GM19023 (cell line): ENCODE measurements at regions not wholly inside any gene's neighbourhood (a gene's known extent, or its start where the extent isn't known, plus 50 kb on each side); places are given as distances from the start of the nearest gene placed in this dataset.
A peak's percentile ranks its signal among the peaks of the same experiment; 100 is the strongest.

Experiments used
- ATAC-seq: cut with Tn5 transposase; IDR thresholded peaks from one replicate; pipeline ENCODE4 v1.9.1; 2021; ENCODE audit warnings: mild to moderate bottlenecking, moderate library complexity; ENCODE audit not compliant: unreplicated experiment

DNA sequence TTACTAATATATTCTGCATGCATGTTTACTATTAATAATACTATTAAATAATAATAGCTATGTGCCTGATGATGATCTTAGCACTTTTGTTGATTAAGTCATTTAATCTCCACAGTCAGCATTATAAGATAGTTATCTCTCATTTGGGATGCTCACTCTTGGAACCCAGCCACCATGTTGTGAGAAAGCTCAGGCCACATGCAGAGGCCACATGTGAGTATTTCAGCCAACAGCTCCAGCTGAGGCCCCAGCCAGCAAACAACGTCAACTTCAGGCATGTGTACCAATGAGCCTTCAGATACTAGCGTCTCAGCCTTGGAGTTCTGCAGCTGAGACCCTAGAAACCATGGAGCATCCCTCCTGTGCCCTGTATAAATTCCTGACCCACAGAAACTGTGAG, 798.1 kb upstream of the LRRC4C start:
- ATAC-seq, result no peak

DNA sequence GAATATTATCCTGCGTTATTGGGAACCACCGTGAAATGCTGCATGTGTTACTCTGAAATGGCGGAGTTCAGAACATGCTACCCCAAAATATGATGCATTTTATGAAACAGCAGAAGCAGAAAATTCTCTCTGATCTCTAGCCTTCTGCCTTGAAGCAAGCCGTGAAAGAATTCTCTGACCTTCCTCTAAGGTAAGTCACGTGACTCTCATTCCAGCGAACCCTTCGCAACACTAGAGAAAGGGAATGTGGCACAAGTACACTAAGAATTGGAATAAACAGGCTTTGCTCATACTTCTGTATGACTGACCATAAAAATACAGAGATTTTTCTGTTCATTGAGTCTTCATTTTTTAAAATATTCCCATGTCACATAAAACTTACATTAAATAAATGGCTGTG, 805.6 kb upstream of the LRRC4C start:
- ATAC-seq, result no peak

DNA sequence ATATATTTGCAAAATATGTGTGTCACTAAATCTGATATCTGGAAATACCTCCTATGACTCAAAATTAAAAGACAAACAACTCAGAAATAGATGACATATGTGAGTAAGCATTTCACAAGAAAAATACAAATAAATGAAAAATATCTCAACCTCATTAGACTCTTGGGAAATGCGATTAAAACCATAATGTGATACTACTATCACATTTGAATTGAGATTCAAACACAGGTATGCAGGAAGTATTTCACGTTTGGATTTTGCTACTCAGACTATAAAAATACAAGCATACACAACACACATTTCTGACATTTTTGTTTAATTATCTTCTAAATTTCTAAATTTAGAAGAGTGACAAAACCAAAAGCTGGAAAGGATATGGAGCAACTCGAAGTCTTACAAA, 811.9 kb upstream of the LRRC4C start:
- no peak for ATAC-seq

DNA sequence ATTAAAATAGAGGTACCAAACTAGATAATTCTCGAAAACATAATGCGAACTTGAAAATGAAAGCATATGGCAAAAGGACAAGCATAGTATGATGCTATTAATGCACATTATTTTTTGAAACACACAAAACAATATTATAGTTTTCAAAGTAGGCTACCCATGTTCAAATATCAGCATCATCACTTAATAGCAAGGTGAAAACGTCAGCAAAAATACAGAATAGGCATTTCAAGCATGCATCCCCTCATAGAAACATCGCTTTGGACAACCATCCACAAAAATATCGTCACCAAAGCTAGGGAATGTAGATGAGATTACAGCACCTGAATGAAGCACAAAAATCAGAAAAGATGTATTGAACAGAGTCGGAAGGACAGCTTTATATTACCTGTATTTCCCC, 814.5 kb upstream of the LRRC4C start:
- ATAC-seq, result no peak

DNA sequence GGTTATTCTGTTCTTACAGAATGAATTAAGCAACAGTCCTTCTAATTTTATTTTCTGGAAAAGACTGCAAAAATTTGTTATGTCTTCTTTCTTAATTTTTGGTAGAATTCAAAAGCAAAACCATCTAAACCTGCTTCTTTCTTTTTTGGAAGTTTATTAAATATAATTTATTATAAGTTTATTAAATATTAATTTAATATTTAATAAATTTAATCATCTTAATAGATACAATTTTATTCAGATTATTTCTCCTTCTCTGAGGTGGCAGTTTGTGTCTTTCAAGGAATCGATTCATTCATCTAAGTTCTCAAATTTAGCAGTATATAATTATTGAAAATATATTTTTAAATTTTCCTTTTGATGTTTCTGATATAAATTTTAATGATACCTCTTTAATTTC, 837.5 kb upstream of the LRRC4C start:
- no peak for ATAC-seq

DNA sequence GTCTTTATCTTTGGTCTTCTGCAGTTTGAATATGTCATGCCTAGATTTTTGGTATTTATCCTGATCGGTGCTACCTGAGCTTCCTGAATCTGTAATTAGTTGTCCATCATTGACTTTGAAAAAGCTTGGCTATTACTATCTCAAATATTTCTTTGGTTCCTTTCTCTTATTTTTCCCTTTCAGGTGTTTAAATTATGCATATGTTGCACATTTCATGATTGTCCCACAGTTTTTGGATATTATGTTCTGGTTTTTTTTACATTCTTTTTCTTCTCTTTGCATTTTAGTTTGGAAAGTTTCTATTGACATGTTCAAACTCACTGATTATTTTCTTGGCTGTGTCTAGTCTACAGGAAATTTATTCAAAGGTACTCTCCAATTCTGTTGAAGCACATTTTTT, 840.3 kb upstream of the LRRC4C start:
- ATAC-seq, result no peak

DNA sequence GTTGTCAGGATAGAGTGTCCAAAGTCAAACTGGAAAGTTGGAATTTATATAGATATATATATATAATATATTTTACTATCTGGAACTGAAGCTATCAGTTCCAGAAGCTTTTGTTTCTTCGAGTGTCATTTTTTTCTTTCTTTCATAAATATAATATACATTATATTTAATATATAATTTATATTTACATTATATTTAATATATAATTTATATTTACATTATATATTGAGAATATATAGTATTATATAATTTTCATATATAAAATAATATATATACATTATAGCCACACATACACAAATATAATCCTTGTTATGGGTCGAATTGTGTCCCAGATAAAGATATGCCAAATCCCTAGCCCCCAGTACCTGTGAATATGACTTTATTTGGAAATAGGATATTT, 842.3 kb upstream of the LRRC4C start:
- no peak for ATAC-seq

DNA sequence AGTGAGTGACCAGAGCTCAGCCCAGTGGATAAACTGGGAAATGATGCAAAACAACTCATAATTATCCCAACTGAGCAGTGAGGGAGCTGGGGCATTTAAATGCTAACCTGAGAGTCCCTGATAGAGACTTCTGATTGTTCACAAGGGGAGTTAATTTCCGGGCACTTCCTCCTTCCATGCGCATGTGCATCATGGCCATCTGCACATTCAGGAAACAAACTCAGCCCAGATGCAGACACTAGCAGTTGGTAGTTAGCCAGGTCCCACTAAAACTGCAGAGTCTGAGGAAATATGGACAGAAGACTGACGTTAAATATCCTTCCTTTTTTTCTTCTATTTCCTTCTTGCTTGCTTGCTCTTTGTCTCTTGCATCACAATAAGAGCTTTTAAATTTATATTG, 852.1 kb upstream of the LRRC4C start:
- no peak for ATAC-seq

DNA sequence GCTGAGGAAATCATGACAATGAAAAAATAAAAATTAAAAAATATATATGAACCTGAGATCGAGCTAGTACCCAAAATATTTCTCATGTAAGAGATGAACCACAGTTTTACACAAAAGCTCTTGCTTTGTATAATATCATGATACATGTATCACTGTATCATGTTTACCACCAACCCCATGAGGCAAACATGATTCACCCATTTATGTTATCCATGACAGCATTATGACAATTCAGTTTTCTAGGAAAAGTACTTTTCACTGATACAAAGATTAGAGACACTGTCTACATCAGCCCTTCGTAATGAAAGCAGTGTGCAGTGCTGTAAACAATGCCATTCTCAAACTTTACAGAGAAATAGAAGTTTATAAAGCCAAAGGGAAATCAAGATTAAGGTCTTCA, 852.5 kb upstream of the LRRC4C start:
- ATAC-seq, result no peak

DNA sequence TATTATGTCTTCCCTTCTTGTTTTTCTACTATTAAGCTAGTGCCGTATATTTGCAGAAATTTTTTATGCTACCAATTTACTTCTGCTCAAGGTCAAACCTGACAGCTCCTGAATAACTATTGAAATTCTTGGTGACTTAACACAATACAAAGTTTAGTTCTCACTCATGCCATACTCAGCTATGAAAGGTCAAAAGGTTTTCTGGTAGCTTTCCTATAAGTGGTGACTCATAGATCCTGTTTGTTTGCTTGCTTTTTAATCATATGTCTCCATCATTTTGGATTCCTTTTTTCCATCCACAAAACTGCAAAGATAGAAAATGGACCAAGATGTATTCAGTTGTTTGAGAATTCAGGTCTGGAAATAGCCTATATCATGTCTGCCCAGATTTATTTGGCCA, 855.8 kb upstream of the LRRC4C start:
- no peak for ATAC-seq

DNA sequence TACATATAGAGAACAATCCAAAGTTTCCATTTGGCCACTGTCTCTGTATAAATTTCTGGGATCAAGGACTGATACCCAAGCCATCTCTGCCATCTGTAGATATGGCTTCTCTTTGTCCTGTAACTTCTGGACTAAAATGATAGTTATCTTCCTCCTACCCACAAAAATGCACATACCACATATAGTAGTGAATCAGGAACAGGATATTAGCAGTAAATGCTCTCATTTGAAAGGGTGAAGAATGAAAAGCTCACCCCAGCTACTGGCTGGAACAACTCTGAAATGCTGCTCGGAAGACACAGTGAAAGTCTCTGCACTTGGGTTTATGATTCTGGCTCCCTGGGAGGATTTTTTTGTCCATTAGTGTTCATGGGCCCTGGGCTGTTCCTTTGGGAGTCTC, 856.4 kb upstream of the LRRC4C start:
- no peak for ATAC-seq

DNA sequence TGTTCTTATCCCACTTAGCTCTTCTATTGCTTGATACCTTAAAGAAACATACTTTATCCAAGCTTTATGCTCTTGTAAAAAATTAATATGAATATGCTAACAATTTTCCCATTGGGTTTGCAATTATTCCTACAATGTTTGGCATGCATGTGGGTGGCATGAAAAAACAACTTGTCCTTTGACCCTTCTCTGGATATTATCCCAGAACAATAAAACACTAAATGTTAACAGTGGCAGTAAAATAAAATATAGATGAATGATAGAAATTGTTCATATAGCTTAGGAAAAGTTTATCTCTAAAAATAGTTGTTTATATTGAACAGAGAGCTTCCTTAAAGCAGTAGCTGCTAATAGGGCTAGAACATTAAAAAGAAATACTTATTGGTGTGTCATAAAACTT, 860.5 kb upstream of the LRRC4C start:
- ATAC-seq, result no peak

DNA sequence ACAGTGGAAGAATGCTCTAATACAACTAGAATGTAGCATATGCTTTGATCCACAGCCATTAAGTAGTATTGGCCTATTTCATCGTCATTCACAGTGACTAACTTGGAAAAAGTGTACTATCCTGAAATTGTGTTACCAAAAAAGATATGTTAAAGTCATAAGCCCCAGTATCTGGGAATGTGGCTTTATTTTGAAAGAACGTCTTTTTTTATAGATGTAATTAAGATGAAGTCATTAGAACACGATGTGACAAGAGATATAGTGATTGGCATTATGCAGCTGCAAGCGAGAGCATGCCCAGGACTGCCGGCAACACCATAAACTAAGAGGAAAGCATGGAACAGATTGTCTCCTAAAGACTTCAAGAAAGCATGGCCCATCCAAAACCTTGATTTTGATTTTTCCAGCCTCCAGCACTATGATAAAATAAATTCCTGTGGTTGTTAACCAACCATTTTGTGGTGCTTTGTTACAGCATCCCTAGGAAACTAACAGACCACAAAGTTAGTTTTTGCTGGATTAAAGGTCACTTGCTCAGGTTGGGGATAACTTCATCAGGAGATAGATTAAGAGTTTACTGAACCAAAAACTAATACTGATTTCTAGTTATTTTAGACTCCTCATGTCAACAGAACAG, 870.6 kb upstream of the LRRC4C start:
- ATAC-seq, result no peak

DNA sequence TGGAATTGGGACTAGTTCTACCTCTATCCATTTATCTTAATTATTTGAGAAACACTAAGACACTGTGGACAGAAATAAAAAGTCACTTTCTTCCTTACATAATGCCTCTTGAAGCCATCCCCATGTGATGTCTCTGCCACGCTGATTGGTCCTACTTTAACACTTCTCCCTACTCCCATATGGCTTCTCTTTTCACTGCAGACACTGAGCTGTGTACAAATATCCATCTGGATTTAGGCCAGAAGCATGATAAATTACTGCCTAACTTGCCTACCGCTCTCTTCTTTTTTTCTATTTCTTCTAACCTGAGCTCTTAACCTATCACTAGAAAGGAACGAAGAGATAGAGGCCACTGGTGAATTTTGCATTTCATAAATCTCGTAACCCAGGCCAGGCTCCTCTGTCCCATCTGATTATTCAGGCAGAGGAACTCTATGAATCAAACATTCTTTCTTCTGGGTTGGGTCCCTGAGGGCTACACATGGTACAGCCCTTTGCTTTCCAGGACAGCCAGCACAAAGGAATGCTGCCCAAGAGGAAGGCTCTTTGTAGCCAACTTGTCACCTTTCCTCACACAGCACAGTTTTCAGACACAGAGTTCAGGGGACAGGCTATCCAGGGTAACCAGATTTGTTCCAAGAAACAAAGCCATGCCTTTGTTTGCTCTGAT, 878.5 kb upstream of the LRRC4C start:
- ATAC-seq, result no peak

DNA sequence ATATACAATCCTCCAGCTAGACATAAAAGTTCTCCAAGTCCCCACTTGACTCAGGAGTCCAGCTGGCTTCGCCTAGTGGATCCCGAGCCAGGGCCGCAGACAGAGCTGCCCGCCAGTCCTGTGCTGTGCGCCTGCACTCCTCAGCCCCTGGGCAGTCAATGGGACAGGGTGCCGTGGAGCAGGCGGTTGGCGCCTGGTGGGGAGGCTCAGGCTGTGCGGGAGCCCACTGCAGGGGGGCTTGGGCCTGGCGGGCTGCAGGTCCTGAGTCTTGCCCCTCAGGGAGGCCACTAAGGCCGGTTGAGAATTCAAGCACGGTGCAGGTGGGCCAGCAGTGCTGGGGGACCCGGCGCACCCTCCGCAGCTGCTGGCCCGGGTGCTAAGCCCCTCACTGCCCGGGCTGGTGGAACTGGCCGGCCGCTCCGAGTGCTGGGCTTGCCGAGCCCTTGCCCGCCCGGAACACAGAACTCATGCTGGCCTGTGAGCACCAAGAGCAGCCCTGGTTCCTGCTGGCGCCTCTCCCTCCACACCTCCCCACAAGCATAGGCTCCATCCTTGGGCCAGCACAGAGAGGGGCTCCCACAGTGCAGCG, 884.8 kb upstream of the LRRC4C start:
- no peak for ATAC-seq

DNA sequence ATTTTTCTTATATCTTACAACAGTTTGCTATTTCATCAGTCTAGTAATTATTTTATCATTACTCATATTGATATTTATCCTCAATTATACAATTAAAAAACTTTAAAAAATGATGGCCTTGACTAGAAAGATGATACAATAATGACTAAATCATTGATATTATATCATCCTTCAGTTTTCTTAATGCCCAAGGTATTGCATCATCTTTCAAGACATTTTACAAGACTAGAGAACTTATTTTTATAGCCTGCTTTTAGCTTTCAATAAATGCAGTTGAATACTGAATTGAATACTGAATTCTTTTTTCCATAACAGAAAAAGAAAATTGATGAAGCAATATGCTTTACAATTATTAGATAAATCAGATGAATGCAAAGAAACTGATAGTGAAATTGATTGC, 886.5 kb upstream of the LRRC4C start:
- ATAC-seq, result no peak

DNA sequence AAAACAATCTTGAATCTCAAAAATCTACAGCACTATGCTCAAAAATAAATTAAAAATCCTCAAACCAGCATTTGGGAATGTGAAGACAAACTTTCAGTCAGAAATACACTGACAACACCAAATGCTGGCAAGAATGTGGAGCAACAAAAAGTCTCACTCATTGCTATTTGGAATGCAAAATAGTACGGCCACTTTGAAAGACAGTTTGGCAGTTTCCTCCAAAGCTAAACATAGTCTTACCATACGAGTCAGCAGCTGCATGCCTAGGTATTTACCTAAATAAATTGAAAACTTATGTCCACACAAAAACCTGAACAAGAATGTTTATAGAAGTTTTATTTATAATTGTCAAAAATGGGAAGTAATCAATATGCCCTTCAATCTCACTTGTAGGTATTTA, 904.2 kb upstream of the LRRC4C start:
- ATAC-seq, result no peak

DNA sequence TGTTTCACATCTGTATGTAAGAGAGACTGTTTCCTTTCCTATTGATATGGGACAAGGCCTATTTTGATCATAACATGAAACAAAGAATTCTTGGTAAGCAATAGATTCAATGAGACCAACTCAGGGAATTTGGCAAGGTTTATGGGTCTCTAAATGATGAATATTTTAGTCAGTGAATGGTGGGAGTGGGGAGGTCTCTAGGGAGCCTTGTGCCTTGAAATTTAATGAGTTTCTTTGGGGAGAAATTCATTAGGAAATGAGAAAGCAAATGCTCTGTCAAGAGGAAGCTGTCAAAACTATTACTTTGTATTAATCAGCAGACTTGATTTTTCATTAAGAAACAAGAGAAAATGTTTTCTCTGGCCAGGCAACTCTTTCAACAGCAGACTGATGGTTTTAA, 921.7 kb upstream of the API5 start:
- ATAC-seq, result no peak

DNA sequence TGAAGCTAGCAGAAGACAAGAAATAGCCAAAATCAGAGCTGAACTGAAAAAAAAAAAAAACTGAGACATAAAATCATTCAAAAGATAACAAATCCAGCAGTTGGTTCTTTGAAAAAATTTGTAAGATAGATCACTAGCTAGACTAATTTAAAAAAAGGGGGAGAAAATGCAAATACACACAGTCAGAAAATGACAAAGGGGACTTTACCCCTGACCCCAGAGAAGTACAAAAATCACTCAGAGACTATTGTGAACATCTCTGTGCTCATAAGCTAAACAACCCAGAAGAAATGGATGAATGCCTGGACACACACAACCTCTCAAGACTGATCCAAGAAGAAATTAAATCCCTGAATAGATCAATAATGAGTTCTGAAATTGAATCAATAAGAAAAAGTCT, 914.3 kb upstream of the API5 start:
- ATAC-seq, result no peak

DNA sequence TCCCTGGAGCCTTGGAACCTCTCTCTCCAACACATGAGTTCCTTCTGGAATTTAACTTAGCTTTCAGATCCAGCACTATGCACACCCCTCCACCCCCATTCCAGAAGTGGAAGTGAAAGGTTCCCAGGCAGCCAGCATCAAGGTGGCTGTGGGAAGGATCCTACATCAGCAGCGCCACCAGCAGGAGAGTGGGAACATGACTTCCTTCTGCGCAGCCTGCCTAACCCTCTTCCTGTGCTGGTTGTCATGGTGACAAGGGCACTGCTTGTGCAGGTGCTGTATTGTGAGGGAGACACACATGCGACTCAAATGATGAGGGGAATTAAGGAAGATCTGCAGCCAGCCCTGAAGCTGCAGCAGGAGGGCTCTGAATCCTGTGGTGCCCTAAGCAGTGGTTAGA, 904.5 kb upstream of the API5 start:
- ATAC-seq, result no peak

DNA sequence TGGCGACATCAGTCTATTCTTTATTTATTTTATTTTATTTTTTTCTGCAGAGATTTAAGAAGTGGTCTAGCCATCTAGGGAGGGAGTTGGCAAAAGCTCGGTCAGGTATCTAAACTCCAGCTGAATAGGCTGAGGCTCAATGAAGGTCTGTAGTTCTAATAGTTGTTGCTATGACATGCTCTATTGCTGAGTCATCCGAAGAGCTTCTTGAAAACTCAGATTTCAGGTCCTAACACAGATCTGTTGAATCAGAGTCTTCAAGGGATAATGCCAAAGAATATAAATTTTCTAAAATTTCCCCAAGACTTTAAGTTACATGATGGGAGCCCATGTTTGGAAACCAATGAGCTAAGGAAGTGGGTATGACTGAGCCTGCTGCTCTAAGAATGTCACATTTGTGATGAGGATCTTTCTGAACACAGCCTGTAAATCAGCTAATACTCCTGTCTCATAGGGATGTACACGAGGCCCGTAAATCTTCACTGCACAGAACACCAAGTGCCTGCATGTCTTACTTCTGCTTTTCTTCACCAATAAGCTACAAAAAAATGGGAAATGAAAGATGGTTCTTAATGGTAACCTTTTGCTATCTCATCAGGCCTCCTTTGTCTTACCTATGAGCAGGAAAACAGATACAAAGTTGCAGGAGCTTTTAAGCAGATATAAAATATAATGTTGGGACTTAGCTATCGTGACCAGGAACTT, 901.4 kb upstream of the API5 start:
- peak; percentile 56 for ATAC-seq

DNA sequence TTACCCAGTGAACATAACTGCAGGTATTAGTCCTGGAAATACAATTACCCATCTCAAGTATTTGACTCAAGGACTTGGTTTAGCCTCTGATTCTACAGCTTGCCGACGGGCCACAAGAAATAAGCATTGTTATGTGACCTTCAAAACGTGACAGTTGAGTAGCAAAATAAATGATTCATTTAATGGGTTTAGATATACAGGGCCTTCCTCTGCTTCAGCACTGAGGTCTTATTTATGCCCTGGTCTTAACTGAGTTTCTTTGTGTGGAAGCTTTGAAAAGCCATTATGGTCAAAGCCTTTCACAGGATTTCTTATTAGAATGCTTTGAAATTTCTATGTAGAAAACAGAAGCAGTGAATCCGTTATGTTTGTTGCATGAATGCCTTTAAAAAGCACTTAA, 899.2 kb upstream of the API5 start:
- ATAC-seq, result no peak
